Heart right ventricle (tissue), 16 donors: ENCODE measurements at regions not wholly inside any gene's neighbourhood (a gene's known extent, or its start where the extent isn't known, plus 50 kb on each side); places are given as distances from the start of the nearest gene placed in this dataset.

Experiments used
- ATAC-seq, 8 donors: fragments of 200-7000 bp; cut with Tn5 transposase; one replicate each; pipeline ENCODE4 v1.9.1; 2020; ENCODE audit warnings: mild to moderate bottlenecking in 8 of 8, moderate library complexity in 8 of 8, moderate number of reproducible peaks in 1 of 8
- DNase-seq, 2 donors: peaks; one replicate each; pipeline ENCODE4 v3.0.0-alpha.2; 2020
- H3K27ac ChIP-seq, 10 donors: fragments of 200-600 bp; sonication (generic) in 2 of 10; one replicate each; pipeline versions ENCODE4 v1.5.0 to v1.8.0; 2020 to 2022; ENCODE audit warnings: mild to moderate bottlenecking in 3 of 10
- H3K27me3 ChIP-seq, 7 donors: fragments of 200-600 bp; one replicate each; pipeline ENCODE4 v1.8.0; 2021 to 2022; ENCODE audit warnings: mild to moderate bottlenecking in 2 of 7
- H3K36me3 ChIP-seq, 9 donors: fragments of 200-600 bp; sonication (generic) in 1 of 9; one replicate each; pipeline versions ENCODE4 v1.5.0 to v1.8.0; 2020 to 2022; ENCODE audit warnings: mild to moderate bottlenecking in 2 of 9
- H3K4me1 ChIP-seq, 9 donors: fragments of 200-600 bp; sonication (generic) in 1 of 9; one replicate each; pipeline versions ENCODE4 v1.5.0 to v1.8.0; 2020 to 2022; ENCODE audit warnings: mild to moderate bottlenecking in 4 of 9
- H3K4me3 ChIP-seq, 10 donors: fragments of 200-600 bp; sonication (generic) in 2 of 10; one replicate each; pipeline versions ENCODE4 v1.5.0 to v1.8.0; 2020 to 2022; ENCODE audit warnings: mild to moderate bottlenecking in 7 of 10, moderate library complexity in 2 of 10
- H3K9me3 ChIP-seq, 11 donors: fragments of 200-600 bp in 10 of 11; sonication (generic) in 2 of 11; one replicate each; pipeline versions ENCODE4 v1.5.0 to v1.8.0; 2013 to 2022; ENCODE audit warnings: mild to moderate bottlenecking in 2 of 11, control low read depth in 1 of 11, moderate library complexity in 1 of 11
- WGBS, 2 donors: extraction: QIAGEN DNeasy Blood & Tissue Kit; methylation state at CpG; one replicate each; pipeline ENCODE4 v1.1.7; 2013; ENCODE audit warnings: inconsistent platforms in 1 of 2; 5-methylcytosine and 5-hydroxymethylcytosine counted together
- intact Hi-C, 10 donors: fragments of 100-400 bp; cut with DNase I; formaldehyde crosslinking; loops; one replicate each; pipeline versions ENCODE4 v1.11.1 to v1.14.2; 2022
- TF ChIP-seq, protein P1 (sequence below), 9 donors: fragments of 200-600 bp; sonication (generic) in 2 of 9; IDR thresholded peaks; one replicate each; pipeline versions ENCODE4 v1.5.0 to v1.8.0; 2021 to 2022; ENCODE audit warnings: antibody characterized with exemption in 9 of 9, mild to moderate bottlenecking in 5 of 9, moderate library complexity in 1 of 9
- donor health status: Arrhythmogenic right ventricular cardiomyopathy.
- donor health status: ischemic (EF 13 %, LVEDD 7.1; RV severe dilation, severe dysfunction).
- donor health status: healthy with polysubstance abuse.
- donor health status: DM: no; HTN: yes; CAD: no.
- donor health status: DM: no; HTN: no; CAD: no.
- donor health status: ischemic (EF 25% LVEDD 6.9; RV normal size, moderate dysfunction).
- donor health status: ischemic (EF 25% LVEDD 5.7; RV mildly dilated, moderate dysfunction).
- donor health status: healthy.
- donor health status: DM: yes; HTN: yes; CAD: no.
- donor health status: Ischemic cardiomyopathy.
- donor health status: ischemic (EF 35%, LVEDD 5.7; RV mildly dilated, moderate dysfunction).
- donor health status: nonischemic (EF 11% LVEDD 7.7; RV severe dilation, severe dysfunction).
- donor health status: DM: yes; HTN: yes; CAD: no.
- donor health status: PGD.
- donor health status: ischemic (EF 29% LVEDD 5.4; RV normal size, mild dysfunction).
- donor health status: nonischemic (EF 23%, LVEDD 6.1; RV moderate dilation, normal function).

DNA sequence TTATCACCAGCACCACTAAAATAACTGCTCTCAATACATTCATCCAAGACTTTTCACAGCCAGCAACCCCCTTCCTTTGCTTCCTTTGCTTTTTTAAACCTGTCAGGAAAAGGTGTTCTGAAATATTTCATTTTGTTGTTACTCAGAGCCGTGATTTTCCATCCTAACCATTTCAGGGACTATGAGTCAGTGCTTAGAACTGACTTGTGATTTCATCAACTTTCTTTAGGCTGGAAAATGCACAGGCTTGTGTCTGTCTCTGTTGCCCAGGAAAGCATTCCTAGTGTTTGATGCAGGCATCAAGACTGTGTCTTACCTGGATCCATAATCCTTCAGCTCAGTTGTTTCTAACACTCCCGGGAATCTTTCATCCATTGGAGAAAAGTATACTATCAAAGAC, 805.6 kb downstream of the BRINP1 start:
- intact Hi-C loops, result loop anchor here in 1 of 10 donors (1.0 kb wide), 1 partner anchor 30 kb away; no protein-coding TSS in a partner anchor
- H3K36me3 ChIP-seq, result no peaks in the 10 kb centered on the region
- 62 to 63% methylated on average over 2 of the region's 2 CpGs for WGBS, 2 donors
- TF ChIP-seq, protein P1, sequence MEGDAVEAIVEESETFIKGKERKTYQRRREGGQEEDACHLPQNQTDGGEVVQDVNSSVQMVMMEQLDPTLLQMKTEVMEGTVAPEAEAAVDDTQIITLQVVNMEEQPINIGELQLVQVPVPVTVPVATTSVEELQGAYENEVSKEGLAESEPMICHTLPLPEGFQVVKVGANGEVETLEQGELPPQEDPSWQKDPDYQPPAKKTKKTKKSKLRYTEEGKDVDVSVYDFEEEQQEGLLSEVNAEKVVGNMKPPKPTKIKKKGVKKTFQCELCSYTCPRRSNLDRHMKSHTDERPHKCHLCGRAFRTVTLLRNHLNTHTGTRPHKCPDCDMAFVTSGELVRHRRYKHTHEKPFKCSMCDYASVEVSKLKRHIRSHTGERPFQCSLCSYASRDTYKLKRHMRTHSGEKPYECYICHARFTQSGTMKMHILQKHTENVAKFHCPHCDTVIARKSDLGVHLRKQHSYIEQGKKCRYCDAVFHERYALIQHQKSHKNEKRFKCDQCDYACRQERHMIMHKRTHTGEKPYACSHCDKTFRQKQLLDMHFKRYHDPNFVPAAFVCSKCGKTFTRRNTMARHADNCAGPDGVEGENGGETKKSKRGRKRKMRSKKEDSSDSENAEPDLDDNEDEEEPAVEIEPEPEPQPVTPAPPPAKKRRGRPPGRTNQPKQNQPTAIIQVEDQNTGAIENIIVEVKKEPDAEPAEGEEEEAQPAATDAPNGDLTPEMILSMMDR (IDR thresholded peaks at IDR 0.05), result no peak
- no peaks in the 10 kb centered on the region for H3K27me3 ChIP-seq
- H3K27ac ChIP-seq, result no peak overlapping the region
- H3K4me1 ChIP-seq, result no peaks in the 10 kb centered on the region
- no peak overlapping the region for H3K4me3 ChIP-seq
- DNase-seq, result no peak
- H3K9me3 ChIP-seq, result no peaks in the 10 kb centered on the region
- ATAC-seq, result no peak

DNA sequence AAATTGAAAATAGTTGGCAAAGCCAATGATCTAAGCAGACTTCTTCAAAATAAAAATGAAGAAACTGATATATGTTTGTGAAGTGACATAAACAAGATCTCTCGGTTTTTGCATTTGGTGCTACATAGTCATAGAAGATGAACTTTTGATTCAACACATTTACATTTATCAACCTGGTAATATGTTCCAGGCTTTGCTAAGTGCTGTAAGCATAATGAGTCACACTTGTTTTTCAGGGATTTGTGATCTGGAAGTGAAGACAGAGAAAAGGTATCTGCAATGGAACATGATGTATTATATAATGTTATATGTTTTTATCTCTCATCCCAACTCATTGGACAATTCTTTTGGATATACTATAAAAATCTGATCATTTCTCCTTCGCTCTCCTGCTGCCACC, 801.4 kb downstream of the BRINP1 start:
- Histone ChIP-seq H3K9me3 (no peaks in the 10 kb centered on the region), H3K36me3 (no peaks in the 10 kb centered on the region), H3K4me3 (no peak overlapping the region), H3K4me1 (no peaks in the 10 kb centered on the region), H3K27me3 (no peaks in the 10 kb centered on the region), H3K27ac (no peak overlapping the region)
- TF ChIP-seq, protein P1 (IDR thresholded peaks at IDR 0.05), result no peak
- WGBS, 2 donors, result 90% methylated on average over 2 of the region's 2 CpGs
- ATAC-seq (no peak), DNase-seq (no peak)
- intact Hi-C loops, result no loop called here

DNA sequence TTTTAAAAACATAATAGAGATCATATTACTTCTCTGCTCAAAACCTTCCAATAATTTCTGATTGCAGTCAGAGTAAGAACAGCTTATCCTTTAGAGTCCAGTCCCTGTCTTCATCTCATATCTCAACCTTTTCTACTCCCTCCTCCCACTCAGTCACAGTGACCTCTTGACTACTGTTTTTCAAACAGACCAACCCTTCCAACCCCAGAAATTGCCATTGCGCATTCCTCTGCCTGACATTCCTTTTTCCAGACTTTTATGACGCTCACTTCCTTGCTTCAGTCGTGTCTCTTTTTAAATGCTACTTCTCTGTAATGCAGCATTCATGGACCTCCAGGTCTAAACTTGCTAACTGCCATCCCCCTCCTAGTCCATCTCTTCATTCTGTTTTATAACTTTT, 800.5 kb downstream of the BRINP1 start:
- Histone ChIP-seq H3K4me3 (no peak overlapping the region), H3K36me3 (no peaks in the 10 kb centered on the region), H3K27me3 (no peaks in the 10 kb centered on the region), H3K9me3 (no peaks in the 10 kb centered on the region), H3K27ac (no peak overlapping the region), H3K4me1 (no peaks in the 10 kb centered on the region)
- DNase-seq (no peak), ATAC-seq (no peak)
- WGBS, 2 donors, result 56 to 68% methylated on average over 3 of the region's 3 CpGs
- TF ChIP-seq, protein P1 (IDR thresholded peaks at IDR 0.05), result no peak
- intact Hi-C loops, result no loop called here

DNA sequence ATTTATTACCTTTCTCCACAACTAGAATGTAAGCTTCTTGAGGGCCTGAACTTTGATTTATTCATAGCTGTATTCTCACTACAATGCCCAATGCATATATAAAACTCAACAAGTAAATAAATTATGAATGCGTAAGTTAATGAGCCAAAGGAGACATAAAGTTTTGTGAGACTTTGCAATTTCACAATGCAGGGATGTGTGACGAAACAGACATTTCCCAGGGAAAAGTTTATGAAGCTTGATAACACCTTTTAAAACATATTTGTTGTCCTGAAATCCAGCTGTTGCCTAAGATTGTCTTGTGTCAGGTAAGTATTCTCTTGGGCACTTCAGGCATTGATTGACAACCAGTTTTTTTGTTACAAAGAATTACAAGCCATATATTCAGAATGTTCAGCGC, 800.1 kb downstream of the BRINP1 start:
- H3K27me3 ChIP-seq, result no peaks in the 10 kb centered on the region
- H3K36me3 ChIP-seq, result no peaks in the 10 kb centered on the region
- WGBS, 2 donors, result 89 to 90% methylated on average over 3 of the region's 3 CpGs
- ATAC-seq (no peak), DNase-seq (no peak)
- TF ChIP-seq, protein P1 (IDR thresholded peaks at IDR 0.05), result no peak
- H3K9me3 ChIP-seq, result no peaks in the 10 kb centered on the region
- intact Hi-C loops, result no loop called here
- H3K27ac ChIP-seq, result no peak overlapping the region
- no peaks in the 10 kb centered on the region for H3K4me1 ChIP-seq
- H3K4me3 ChIP-seq, result no peak overlapping the region
